Stimulated activated naive CD8-positive, alpha-beta T cell treated with anti-CD3 and anti-CD28 coated beads, Interleukin-15, Interleukin-2, amounts not matched to agents 100 ng/mL and 50 ng/mL, for 24 hours (primary cell): ENCODE measurements at regions not wholly inside any gene's neighbourhood (a gene's known extent, or its start where the extent isn't known, plus 50 kb on each side); places are given as distances from the start of the nearest gene placed in this dataset.

ENCODE experiments used
- H3K27ac Mint-ChIP-seq: one replicate; pipeline ENCODE4 v1.8.0; 2021; ENCODE audit warnings: mild to moderate bottlenecking, mixed read lengths
- H3K27me3 Mint-ChIP-seq: one replicate; pipeline ENCODE4 v1.8.0; 2021; ENCODE audit warnings: mixed read lengths
- H3K36me3 Mint-ChIP-seq: one replicate; pipeline ENCODE4 v1.8.0; 2021; ENCODE audit warnings: low read depth, mixed read lengths
- H3K4me1 Mint-ChIP-seq: one replicate; pipeline ENCODE4 v1.8.0; 2021; ENCODE audit warnings: low read depth, mixed read lengths
- H3K4me3 Mint-ChIP-seq: one replicate; pipeline ENCODE4 v1.8.0; 2021; ENCODE audit warnings: mild to moderate bottlenecking, mixed read lengths
- H3K9me3 Mint-ChIP-seq: one replicate; pipeline ENCODE4 v1.8.0; 2021; ENCODE audit warnings: mixed read lengths

- Mint-ChIP-seq H3K4me1 (no peaks in the 10 kb centered on the region), H3K27me3 (no peaks in the 10 kb centered on the region), H3K9me3 (peaks cover 7% of the 10 kb centered on the region), H3K36me3 (no peaks in the 10 kb centered on the region), H3K4me3 (no peak overlapping the region), H3K27ac (no peak overlapping the region)
These were observed 1610.0 kb downstream of the BRINP3 start for GRCh38 chr1:188867614-188868013.

GRCh38 chr1:188871164-188871563 lies 1606.5 kb downstream of the BRINP3 start:
- Mint-ChIP-seq H3K36me3 (no peaks in the 10 kb centered on the region), H3K9me3 (peaks cover 8% of the 10 kb centered on the region), H3K27ac (no peak overlapping the region), H3K4me3 (no peak overlapping the region), H3K4me1 (no peaks in the 10 kb centered on the region), H3K27me3 (no peaks in the 10 kb centered on the region)

- Mint-ChIP-seq H3K4me1 (no peaks in the 10 kb centered on the region), H3K36me3 (no peaks in the 10 kb centered on the region), H3K4me3 (no peak overlapping the region), H3K9me3 (peaks cover 11% of the 10 kb centered on the region), H3K27me3 (no peaks in the 10 kb centered on the region), H3K27ac (no peak overlapping the region)
These were observed 1605.3 kb downstream of the BRINP3 start for GRCh38 chr1:188872376-188872775.

DNA sequence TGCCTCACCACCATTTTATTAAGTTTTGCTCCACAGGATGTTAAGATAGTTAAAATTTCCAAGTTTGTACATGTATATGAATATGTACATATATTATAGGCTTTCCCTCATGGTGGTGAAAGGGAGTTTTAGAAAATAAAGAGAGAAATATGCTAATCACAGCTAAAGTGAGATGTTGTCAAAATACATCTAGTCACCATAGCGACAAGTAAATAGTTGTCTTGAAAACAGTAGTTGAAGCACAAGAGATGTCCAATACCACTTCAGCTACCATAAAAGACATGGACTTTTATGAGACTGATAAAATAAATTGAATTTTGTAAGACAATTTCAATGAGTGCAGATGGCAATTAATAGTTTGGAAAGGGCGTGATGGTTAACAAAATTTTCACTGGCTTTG lies 1600.0 kb downstream of the BRINP3 start:
- Mint-ChIP-seq H3K9me3 (peaks cover 8% of the 10 kb centered on the region), H3K4me1 (no peaks in the 10 kb centered on the region), H3K36me3 (no peaks in the 10 kb centered on the region), H3K27me3 (no peaks in the 10 kb centered on the region), H3K27ac (no peak overlapping the region), H3K4me3 (no peak overlapping the region)

DNA sequence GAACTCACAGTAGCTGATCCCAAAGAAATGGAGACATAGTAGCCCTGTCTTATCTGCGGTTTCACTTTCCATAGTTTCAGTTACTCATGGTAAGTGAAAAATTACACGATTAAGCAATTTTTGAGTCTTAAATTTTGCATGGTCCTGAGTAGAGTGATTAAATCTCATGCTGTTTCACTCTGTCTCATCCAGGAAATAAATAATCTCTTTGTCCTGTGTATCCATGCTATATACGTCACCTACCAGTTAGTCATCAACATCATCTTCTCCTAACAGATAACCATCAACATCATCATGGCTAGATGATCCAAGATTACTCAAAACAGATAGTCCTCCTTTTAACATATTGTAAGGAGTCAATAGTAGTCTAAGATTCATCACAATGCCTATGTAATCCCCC lies 1589.3 kb downstream of the BRINP3 start:
- no peak overlapping the region for H3K27ac Mint-ChIP-seq
- H3K4me1 Mint-ChIP-seq, result no peaks in the 10 kb centered on the region
- no peaks in the 10 kb centered on the region for H3K27me3 Mint-ChIP-seq
- H3K36me3 Mint-ChIP-seq, result no peaks in the 10 kb centered on the region
- H3K9me3 Mint-ChIP-seq, result peaks cover 17% of the 10 kb centered on the region
- no peak overlapping the region for H3K4me3 Mint-ChIP-seq

- H3K4me3 Mint-ChIP-seq, result no peak overlapping the region
- H3K36me3 Mint-ChIP-seq, result no peaks in the 10 kb centered on the region
- peaks cover 17% of the 10 kb centered on the region for H3K9me3 Mint-ChIP-seq
- H3K27ac Mint-ChIP-seq, result no peak overlapping the region
- no peaks in the 10 kb centered on the region for H3K4me1 Mint-ChIP-seq
- no peaks in the 10 kb centered on the region for H3K27me3 Mint-ChIP-seq
These were observed 1588.5 kb downstream of the BRINP3 start for GRCh38 chr1:188889166-188889565.

- peaks cover 17% of the 10 kb centered on the region for H3K9me3 Mint-ChIP-seq
- no peak overlapping the region for H3K27ac Mint-ChIP-seq
- H3K36me3 Mint-ChIP-seq, result no peaks in the 10 kb centered on the region
- H3K4me3 Mint-ChIP-seq, result no peak overlapping the region
- H3K4me1 Mint-ChIP-seq, result no peaks in the 10 kb centered on the region
- H3K27me3 Mint-ChIP-seq, result no peaks in the 10 kb centered on the region
These were observed 1585.7 kb downstream of the BRINP3 start for GRCh38 chr1:188891958-188892357.

- Mint-ChIP-seq H3K36me3 (no peaks in the 10 kb centered on the region), H3K9me3 (no peaks in the 10 kb centered on the region), H3K4me1 (no peaks in the 10 kb centered on the region), H3K27me3 (no peaks in the 10 kb centered on the region), H3K4me3 (no peak overlapping the region), H3K27ac (no peak overlapping the region)
These were observed 1582.1 kb downstream of the BRINP3 start for GRCh38 chr1:188895611-188896010.

- no peak overlapping the region for H3K4me3 Mint-ChIP-seq
- no peaks in the 10 kb centered on the region for H3K4me1 Mint-ChIP-seq
- H3K9me3 Mint-ChIP-seq, result no peaks in the 10 kb centered on the region
- no peaks in the 10 kb centered on the region for H3K36me3 Mint-ChIP-seq
- no peak overlapping the region for H3K27ac Mint-ChIP-seq
- H3K27me3 Mint-ChIP-seq, result no peaks in the 10 kb centered on the region
These were observed 1574.4 kb downstream of the BRINP3 start for GRCh38 chr1:188903241-188903640.

DNA sequence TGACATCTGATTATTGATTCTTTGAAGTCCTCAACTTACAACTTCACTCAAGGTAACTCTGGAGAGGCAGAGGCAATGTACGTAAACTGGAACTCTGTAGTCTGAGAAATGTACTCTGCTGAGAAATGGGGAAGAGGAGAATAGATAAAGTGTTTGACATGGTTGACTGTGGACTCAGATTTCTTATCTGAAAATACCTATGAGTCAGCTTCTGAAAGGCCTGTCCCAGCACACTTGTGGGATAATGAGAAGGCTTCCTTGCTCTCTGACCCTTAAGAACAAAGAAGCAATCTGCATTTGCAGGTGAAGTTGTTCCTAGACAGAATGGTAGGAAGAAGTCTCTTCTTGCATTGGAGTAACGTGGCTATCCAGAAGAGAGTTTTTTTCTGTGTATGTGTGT lies 1573.5 kb downstream of the BRINP3 start:
- H3K9me3 Mint-ChIP-seq, result no peaks in the 10 kb centered on the region
- no peaks in the 10 kb centered on the region for H3K27me3 Mint-ChIP-seq
- no peak overlapping the region for H3K4me3 Mint-ChIP-seq
- H3K27ac Mint-ChIP-seq, result no peak overlapping the region
- no peaks in the 10 kb centered on the region for H3K4me1 Mint-ChIP-seq
- no peaks in the 10 kb centered on the region for H3K36me3 Mint-ChIP-seq

DNA sequence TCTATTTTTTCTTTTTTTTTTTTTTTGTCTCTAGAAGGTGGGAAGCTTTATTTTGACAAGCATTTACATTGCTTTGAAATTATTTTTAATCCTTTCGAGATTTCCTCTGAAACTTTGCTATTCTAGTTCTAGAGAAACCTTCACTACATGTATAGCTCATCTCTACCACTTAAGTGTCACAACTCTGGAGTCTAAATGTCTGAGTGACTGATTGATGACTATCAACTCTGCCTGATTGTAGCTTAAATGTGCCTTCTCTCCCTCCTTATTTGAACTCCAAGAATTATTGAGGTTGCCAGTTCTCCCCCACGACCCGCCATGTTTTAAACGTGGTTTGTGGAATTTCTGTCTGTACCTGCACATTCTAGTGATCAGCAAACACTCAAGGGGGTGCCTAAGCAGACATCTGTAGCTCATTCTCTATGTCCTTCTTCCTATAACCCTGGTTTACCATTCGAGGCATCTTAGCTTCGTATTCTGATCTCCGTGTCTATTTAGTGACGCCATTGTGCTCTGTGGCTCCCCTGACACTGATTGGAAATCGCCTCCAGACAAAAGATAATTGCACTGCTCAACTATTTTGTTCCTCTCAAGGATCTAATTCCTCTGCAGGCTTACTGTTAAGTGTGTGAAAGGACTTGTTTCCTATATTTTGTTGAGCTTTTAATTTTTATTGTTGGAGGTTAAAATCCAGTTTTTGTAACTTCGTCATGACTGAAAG lies 1570.6 kb downstream of the BRINP3 start:
- Mint-ChIP-seq H3K9me3 (peaks cover 4% of the 10 kb centered on the region), H3K36me3 (no peaks in the 10 kb centered on the region), H3K4me3 (no peak overlapping the region), H3K27me3 (no peaks in the 10 kb centered on the region), H3K4me1 (no peaks in the 10 kb centered on the region), H3K27ac (no peak overlapping the region)

- H3K27ac Mint-ChIP-seq, result no peak overlapping the region
- no peaks in the 10 kb centered on the region for H3K4me1 Mint-ChIP-seq
- H3K9me3 Mint-ChIP-seq, result peaks cover 15% of the 10 kb centered on the region
- H3K27me3 Mint-ChIP-seq, result no peaks in the 10 kb centered on the region
- H3K4me3 Mint-ChIP-seq, result no peak overlapping the region
- H3K36me3 Mint-ChIP-seq, result no peaks in the 10 kb centered on the region
These were observed 1547.3 kb downstream of the BRINP3 start for GRCh38 chr1:188930382-188930781.

- Mint-ChIP-seq H3K9me3 (peaks cover 16% of the 10 kb centered on the region), H3K27me3 (no peaks in the 10 kb centered on the region), H3K36me3 (no peaks in the 10 kb centered on the region), H3K27ac (no peak overlapping the region), H3K4me1 (no peaks in the 10 kb centered on the region), H3K4me3 (no peak overlapping the region)
These were observed 1546.2 kb downstream of the BRINP3 start for GRCh38 chr1:188931506-188931905.

DNA sequence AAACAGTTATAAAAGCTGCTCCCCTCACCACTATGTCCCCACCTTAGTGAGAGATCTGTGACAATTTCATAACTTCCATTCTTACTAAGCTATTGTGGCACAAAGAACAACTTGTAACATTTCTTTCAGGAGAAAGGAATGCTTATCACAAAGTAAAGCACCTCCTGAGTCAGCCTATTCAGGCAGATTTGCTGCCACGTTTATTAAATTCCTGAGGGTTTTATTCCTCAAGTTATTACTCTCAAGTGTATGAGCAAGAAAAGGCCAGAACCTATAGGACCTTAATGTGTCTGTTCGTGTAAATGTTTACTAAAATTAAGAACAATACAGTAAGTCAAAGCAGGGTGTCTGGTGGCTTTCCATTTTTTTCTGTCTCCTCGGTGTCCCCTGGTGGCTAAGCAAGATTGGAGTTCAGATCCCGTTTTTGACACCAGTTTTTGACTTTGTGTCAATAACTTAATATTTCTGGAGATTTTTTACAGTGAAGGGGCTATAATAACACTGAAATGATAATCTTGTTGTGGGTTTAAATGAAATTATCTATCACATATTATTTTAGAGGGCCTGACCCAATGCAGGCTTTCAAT lies 1539.6 kb downstream of the BRINP3 start:
- Mint-ChIP-seq H3K36me3 (no peaks in the 10 kb centered on the region), H3K27me3 (no peaks in the 10 kb centered on the region), H3K27ac (no peak overlapping the region), H3K4me3 (no peak overlapping the region), H3K4me1 (no peaks in the 10 kb centered on the region), H3K9me3 (peaks cover 4% of the 10 kb centered on the region)

DNA sequence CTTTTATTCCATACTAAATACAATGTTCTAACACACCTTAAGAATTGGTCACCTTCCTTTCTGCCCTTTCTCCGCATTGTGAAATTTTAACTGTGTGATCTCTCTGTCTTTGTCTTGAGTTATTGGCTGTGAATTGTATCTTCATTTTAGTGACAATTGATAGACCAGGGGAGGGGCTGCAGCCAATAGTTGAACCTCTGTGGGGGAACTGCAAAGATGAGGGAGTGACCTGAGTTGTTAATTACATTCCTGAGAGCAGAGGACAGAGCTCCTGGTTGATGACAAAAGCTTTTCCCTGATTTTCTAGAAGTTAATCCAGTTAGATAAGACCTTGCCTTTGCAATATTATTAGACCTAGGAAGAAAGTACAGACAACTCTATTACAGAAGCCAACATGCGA lies 1535.7 kb downstream of the BRINP3 start:
- Mint-ChIP-seq H3K27ac (no peak overlapping the region), H3K9me3 (peaks cover 11% of the 10 kb centered on the region), H3K27me3 (no peaks in the 10 kb centered on the region), H3K4me1 (no peaks in the 10 kb centered on the region), H3K36me3 (no peaks in the 10 kb centered on the region), H3K4me3 (no peak overlapping the region)

DNA sequence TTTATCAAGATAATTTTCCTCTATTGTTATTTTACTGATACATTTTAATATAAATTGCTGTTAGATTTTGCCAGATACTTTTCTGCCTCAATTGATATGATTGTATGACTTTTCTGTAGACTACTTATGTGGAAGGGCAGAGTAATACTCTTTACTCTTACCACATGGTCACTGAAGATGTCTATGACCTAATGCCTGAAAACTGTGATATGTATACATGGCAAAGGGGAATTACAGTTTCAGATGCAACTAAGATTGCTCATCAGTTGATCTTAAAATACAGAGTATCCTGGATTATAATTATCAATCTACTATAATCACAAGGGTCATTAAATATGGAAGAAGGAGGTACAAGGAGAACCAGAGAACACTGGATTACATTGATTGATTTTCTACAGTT lies 1528.0 kb downstream of the BRINP3 start:
- Mint-ChIP-seq H3K4me1 (no peaks in the 10 kb centered on the region), H3K27me3 (no peaks in the 10 kb centered on the region), H3K27ac (no peak overlapping the region), H3K36me3 (no peaks in the 10 kb centered on the region), H3K9me3 (peaks cover under 1% of the 10 kb centered on the region), H3K4me3 (no peak overlapping the region)
